K562 (cell line): ENCODE measurements at regions not wholly inside any gene's neighbourhood (a gene's known extent, or its start where the extent isn't known, plus 50 kb on each side); places are given as distances from the start of the nearest gene placed in this dataset.

Source experiments
- ATAC-seq: fragments of 200-7000 bp; cut with Tn5 transposase; 3 replicates; pipeline ENCODE4 v1.9.1; 2020; ENCODE audit warnings: moderate library complexity
- BruUV-seq: library from RNA; stranded (reverse); fragments of 400-500 nt; replicated peaks from 2 replicates; lab custom pipeline; 2021; lab: Mats Ljungman, UMichigan
- CTCF ChIA-PET: fragments of 300-600 bp; formaldehyde crosslinking; extraction: SDS; loops from one replicate; lab custom pipeline; 2021; ENCODE audit warnings: low intra/inter-chr PET ratio; lab: Yijun Ruan, JAX
- POLR2A ChIA-PET: fragments of 300-600, 350-650 bp; sonication (Branson Sonifier 250); formaldehyde crosslinking; extraction: SDS; loops from one replicate; lab custom pipeline; 2021; ENCODE audit warnings: antibody characterized with exemption, inconsistent platforms; lab: Yijun Ruan, JAX
- DNase-seq, 4 experiments: peaks; one replicate each; pipeline versions ENCODE4 v3.0.0 to v3.0.0-alpha.2; 2011 to 2018; ENCODE audit warnings: low spot score in 3 of 4, mixed read lengths in 3 of 4; ENCODE audit errors: extremely low read depth in 1 of 4
- FAIRE-seq: peaks from 2 replicates; lab custom pipeline; 2011; peaks lifted over from hg19 to GRCh38; lab: Jason Lieb, UNC
- H2AFZ ChIP-seq: 2 replicates; pipeline ENCODE4 v1.6.0; 2011; ENCODE audit warnings: low read depth, low read length, control low read depth, inconsistent platforms
- H3K27ac ChIP-seq: fragments of 200-600 bp; 3 replicates; pipeline ENCODE4 v1.8.0; 2011; ENCODE audit warnings: low read depth, mild to moderate bottlenecking, control low read depth, inconsistent platforms, low read length, moderate library complexity, mixed read lengths; ENCODE audit errors: extremely low read depth
- H3K27me3 ChIP-seq, 2 experiments: fragments of 300-600 bp in 1 of 2; 2 replicates in 1 of 2; 3 replicates in 1 of 2; pipeline versions ENCODE4 v1.6.0 to v1.8.0; 2011; ENCODE audit warnings: inconsistent platforms in 2 of 2, low read length in 2 of 2, mild to moderate bottlenecking in 1 of 2, mixed read lengths in 1 of 2, moderate library complexity in 1 of 2; ENCODE audit not compliant: control insufficient read depth in 2 of 2, insufficient read depth in 2 of 2
- H3K36me3 ChIP-seq: fragments of 300-600 bp; 3 replicates; pipeline ENCODE4 v1.8.0; 2011; ENCODE audit warnings: mild to moderate bottlenecking, low read length, inconsistent platforms; ENCODE audit not compliant: control insufficient read depth, insufficient read depth
- H3K4me1 ChIP-seq, 2 experiments: fragments of 200-600 bp in 1 of 2; replicated peaks in 1 of 2; 2 replicates in 1 of 2; 3 replicates in 1 of 2; pipeline versions ENCODE4 v1.5.1 to v1.8.0; 2011; ENCODE audit warnings: inconsistent platforms in 2 of 2, low read length in 2 of 2, mild to moderate bottlenecking in 1 of 2, mixed read lengths in 1 of 2, moderate library complexity in 1 of 2; ENCODE audit not compliant: control insufficient read depth in 2 of 2, insufficient read depth in 2 of 2
- H3K4me2 ChIP-seq: 2 replicates; pipeline ENCODE4 v1.6.1; 2011; ENCODE audit warnings: low read length, control low read depth, inconsistent platforms, mixed read lengths; ENCODE audit not compliant: insufficient read depth
- H3K4me3 ChIP-seq: fragments of 200-600 bp; sonication (generic), shearing (Covaris generic); 2 replicates; pipeline ENCODE4 v1.5.1; 2016; ENCODE audit warnings: control low read depth, inconsistent platforms
- H3K79me2 ChIP-seq: fragments of 200-600 bp; 3 replicates; pipeline ENCODE4 v1.8.0; 2011; ENCODE audit warnings: low read length, inconsistent platforms; ENCODE audit not compliant: control insufficient read depth, insufficient read depth
- H3K9ac ChIP-seq, 2 experiments: 2 replicates each; pipeline versions ENCODE4 v1.6.0 to v1.6.1; 2011; ENCODE audit warnings: low read depth in 2 of 2, low read length in 2 of 2, control low read depth in 1 of 2, inconsistent platforms in 1 of 2, mild to moderate bottlenecking in 1 of 2, mixed read lengths in 1 of 2; ENCODE audit not compliant: insufficient read depth in 1 of 2
- H3K9me1 ChIP-seq: one replicate; pipeline ENCODE4 v1.6.0; 2011; ENCODE audit warnings: inconsistent platforms, mild to moderate bottlenecking, low read length, moderate library complexity; ENCODE audit not compliant: control insufficient read depth, insufficient read depth
- H3K9me3 ChIP-seq: replicated peaks from 2 replicates; pipeline ENCODE4 v1.5.1; 2011; ENCODE audit warnings: low read depth, low read length, inconsistent platforms; ENCODE audit not compliant: control insufficient read depth, insufficient read depth
- H4K20me1 ChIP-seq: replicated peaks from 2 replicates; pipeline ENCODE4 v1.6.1; 2011; ENCODE audit warnings: low read length, inconsistent platforms, mixed read lengths; ENCODE audit not compliant: control insufficient read depth, insufficient read depth
- CBX2 ChIP-seq: fragments of 200-600 bp; sonication (generic); IDR thresholded peaks from one replicate; pipeline ENCODE4 v1.6.1; 2012; ENCODE audit warnings: mild to moderate bottlenecking, low read length, inconsistent platforms; ENCODE audit not compliant: insufficient read depth, poor library complexity, severe bottlenecking
- CBX8 ChIP-seq: fragments of 200-600 bp; sonication (generic); IDR thresholded peaks from 2 replicates; pipeline ENCODE4 v1.6.1; 2012; ENCODE audit warnings: borderline replicate concordance, mixed run types, low read depth, mild to moderate bottlenecking, moderate library complexity, mixed read lengths, low read length, control low read depth, inconsistent platforms; ENCODE audit not compliant: poor library complexity, severe bottlenecking; ENCODE audit errors: extremely low read depth
- EGR1 ChIP-seq: fragments of 450-650 bp; conservative IDR thresholded peaks from 2 replicates; pipeline ENCODE4 v1.6.1; 2017; ENCODE audit warnings: mild to moderate bottlenecking
- HNRNPH1 ChIP-seq: fragments of 200-400 bp; formaldehyde crosslinking; optimal IDR thresholded peaks from 2 replicates; pipeline ENCODE3; 2017; ENCODE audit warnings: low read depth, mild to moderate bottlenecking, low read length, moderate library complexity
- NELFE ChIP-seq: IDR thresholded peaks from 2 replicates; pipeline ENCODE4 v1.6.1; 2011; ENCODE audit warnings: mild to moderate bottlenecking; ENCODE audit not compliant: insufficient read depth, insufficient read length
- PKNOX1 ChIP-seq: fragments of 450-650 bp; IDR thresholded peaks from 2 replicates; pipeline ENCODE4 v1.6.1; 2016
- TEAD4 ChIP-seq, 2 experiments: sonication (generic) in 1 of 2; formaldehyde crosslinking in 1 of 2; IDR thresholded peaks; 2 replicates each; pipeline versions ENCODE4 v1.6.1 to v1.8.0; 2012 to 2022; ENCODE audit warnings: borderline replicate concordance in 1 of 2, inconsistent platforms in 1 of 2, low read length in 1 of 2, mild to moderate bottlenecking in 1 of 2, missing genetic modification reagents in 1 of 2
- USF1 ChIP-seq: sonication (generic); formaldehyde crosslinking; IDR thresholded peaks from 2 replicates; pipeline ENCODE4 v1.9.0; 2022; ENCODE audit warnings: mild to moderate bottlenecking, missing genetic modification reagents
- ZKSCAN8 ChIP-seq: fragments of 200-800 bp; sonication (Bioruptor generic); IDR thresholded peaks from 2 replicates; pipeline ENCODE4 v1.6.1; 2016; ENCODE audit warnings: missing genetic modification characterization, missing compliant biosample characterization
- ZNF232 ChIP-seq: sonication (generic); formaldehyde crosslinking; IDR thresholded peaks from 2 replicates; pipeline ENCODE4 v1.8.0; 2022; ENCODE audit warnings: mild to moderate bottlenecking, missing genetic modification reagents
- ZNF717 ChIP-seq: fragments of 250-450 bp; sonication (Bioruptor Pico); IDR thresholded peaks from 2 replicates; pipeline ENCODE4 v1.5.0; 2021
- WGBS: fragments of 100-300 bp; shearing (Covaris generic); methylation state at CpG from one replicate; pipeline ENCODE4 v1.1.6; 2016; ENCODE audit warnings: low coverage, mixed read lengths; ENCODE audit not compliant: insufficient coverage; ENCODE audit errors: missing lambda C conversion rate; 5-methylcytosine and 5-hydroxymethylcytosine counted together
- in situ Hi-C: fragments of 300-500 bp; cut with MboI; formaldehyde crosslinking; loops from 4 replicates; pipeline ENCODE4 v1.15.0; 2018; ENCODE audit warnings: inconsistent platforms, mixed read lengths
- intact Hi-C: fragments of 100-400 bp; cut with micrococcal nuclease; formaldehyde crosslinking; loops from 2 replicates; pipeline ENCODE4 v1.14.2; 2022
- TF ChIP-seq, protein P1 (sequence below): fragments of 250-450 bp; sonication (Bioruptor Pico); IDR thresholded peaks from 2 replicates; pipeline ENCODE4 v1.4.0; 2020
- TF ChIP-seq, protein P2 (sequence below): fragments of 250-450 bp; sonication (Bioruptor Pico); IDR thresholded peaks from 2 replicates; pipeline ENCODE4 v1.5.1; 2021; ENCODE audit warnings: mild to moderate bottlenecking
- TF ChIP-seq, protein P3 (sequence below): IDR thresholded peaks from 3 replicates; pipeline ENCODE4 v1.6.1; 2011; ENCODE audit warnings: borderline replicate concordance, mild to moderate bottlenecking, moderate library complexity; ENCODE audit not compliant: insufficient read length; ENCODE audit errors: extremely low read depth
- TF ChIP-seq, protein P4 (sequence below): fragments of 250-450 bp; sonication (Bioruptor Pico); IDR thresholded peaks from 2 replicates; pipeline ENCODE4 v1.8.0; 2021; ENCODE audit warnings: moderate library complexity, mild to moderate bottlenecking, inconsistent platforms

- H3K9ac ChIP-seq, result no peak overlapping the region
- H3K36me3 ChIP-seq, result no peaks in the 10 kb centered on the region
- H4K20me1 ChIP-seq, result no peaks in the 10 kb centered on the region
- BruUV-seq, result no TSS peak
- no peak overlapping the region for H3K4me2 ChIP-seq
- no peak for FAIRE-seq
- in situ Hi-C loops, result no loop called here
- H3K9me1 ChIP-seq, result no peaks in the 10 kb centered on the region
- ATAC-seq, result no peak
- intact Hi-C loops, result no loop called here
- POLR2A ChIA-PET, result no interaction called here
- no peak overlapping the region for H2AFZ ChIP-seq
- H3K4me1 ChIP-seq, result no peaks in the 10 kb centered on the region
- no peak overlapping the region for H3K4me3 ChIP-seq
- CTCF ChIA-PET, result no interaction called here
- H3K9me3 ChIP-seq, result no peaks in the 10 kb centered on the region
- DNase-seq, result no peak
- H3K27ac ChIP-seq, result no peak overlapping the region
- H3K79me2 ChIP-seq, result no peaks in the 10 kb centered on the region
- no peaks in the 10 kb centered on the region for H3K27me3 ChIP-seq
- 46% methylated on average over 1 of the region's 1 CpG for WGBS
- no peak for TF ChIP-seq CBX2
- TF ChIP-seq ZNF232, result no peak
- TF ChIP-seq, protein P1, sequence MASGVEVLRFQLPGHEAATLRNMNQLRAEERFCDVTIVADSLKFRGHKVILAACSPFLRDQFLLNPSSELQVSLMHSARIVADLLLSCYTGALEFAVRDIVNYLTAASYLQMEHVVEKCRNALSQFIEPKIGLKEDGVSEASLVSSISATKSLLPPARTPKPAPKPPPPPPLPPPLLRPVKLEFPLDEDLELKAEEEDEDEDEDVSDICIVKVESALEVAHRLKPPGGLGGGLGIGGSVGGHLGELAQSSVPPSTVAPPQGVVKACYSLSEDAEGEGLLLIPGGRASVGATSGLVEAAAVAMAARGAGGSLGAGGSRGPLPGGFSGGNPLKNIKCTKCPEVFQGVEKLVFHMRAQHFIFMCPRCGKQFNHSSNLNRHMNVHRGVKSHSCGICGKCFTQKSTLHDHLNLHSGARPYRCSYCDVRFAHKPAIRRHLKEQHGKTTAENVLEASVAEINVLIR (CRISPR knock-in tag), result no peak
- TF ChIP-seq ZNF717 (CRISPR knock-in tag), result no peak
- no peak for TF ChIP-seq CBX8
- TF ChIP-seq, protein P2, sequence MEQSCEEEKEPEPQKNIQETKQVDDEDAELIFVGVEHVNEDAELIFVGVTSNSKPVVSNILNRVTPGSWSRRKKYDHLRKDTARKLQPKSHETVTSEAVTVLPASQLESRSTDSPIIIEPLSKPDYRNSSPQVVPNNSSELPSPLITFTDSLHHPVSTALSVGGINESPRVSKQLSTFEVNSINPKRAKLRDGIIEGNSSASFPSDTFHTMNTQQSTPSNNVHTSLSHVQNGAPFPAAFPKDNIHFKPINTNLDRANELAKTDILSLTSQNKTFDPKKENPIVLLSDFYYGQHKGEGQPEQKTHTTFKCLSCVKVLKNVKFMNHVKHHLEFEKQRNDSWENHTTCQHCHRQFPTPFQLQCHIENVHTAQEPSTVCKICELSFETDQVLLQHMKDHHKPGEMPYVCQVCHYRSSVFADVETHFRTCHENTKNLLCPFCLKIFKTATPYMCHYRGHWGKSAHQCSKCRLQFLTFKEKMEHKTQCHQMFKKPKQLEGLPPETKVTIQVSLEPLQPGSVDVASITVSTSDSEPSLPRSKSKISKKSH (CRISPR knock-in tag), result no peak
- TF ChIP-seq, protein P3, sequence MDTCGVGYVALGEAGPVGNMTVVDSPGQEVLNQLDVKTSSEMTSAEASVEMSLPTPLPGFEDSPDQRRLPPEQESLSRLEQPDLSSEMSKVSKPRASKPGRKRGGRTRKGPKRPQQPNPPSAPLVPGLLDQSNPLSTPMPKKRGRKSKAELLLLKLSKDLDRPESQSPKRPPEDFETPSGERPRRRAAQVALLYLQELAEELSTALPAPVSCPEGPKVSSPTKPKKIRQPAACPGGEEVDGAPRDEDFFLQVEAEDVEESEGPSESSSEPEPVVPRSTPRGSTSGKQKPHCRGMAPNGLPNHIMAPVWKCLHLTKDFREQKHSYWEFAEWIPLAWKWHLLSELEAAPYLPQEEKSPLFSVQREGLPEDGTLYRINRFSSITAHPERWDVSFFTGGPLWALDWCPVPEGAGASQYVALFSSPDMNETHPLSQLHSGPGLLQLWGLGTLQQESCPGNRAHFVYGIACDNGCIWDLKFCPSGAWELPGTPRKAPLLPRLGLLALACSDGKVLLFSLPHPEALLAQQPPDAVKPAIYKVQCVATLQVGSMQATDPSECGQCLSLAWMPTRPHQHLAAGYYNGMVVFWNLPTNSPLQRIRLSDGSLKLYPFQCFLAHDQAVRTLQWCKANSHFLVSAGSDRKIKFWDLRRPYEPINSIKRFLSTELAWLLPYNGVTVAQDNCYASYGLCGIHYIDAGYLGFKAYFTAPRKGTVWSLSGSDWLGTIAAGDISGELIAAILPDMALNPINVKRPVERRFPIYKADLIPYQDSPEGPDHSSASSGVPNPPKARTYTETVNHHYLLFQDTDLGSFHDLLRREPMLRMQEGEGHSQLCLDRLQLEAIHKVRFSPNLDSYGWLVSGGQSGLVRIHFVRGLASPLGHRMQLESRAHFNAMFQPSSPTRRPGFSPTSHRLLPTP, result no peak
- no peak for TF ChIP-seq EGR1
- TF ChIP-seq USF1 (CRISPR knock-in tag), result no peak
- TF ChIP-seq ZKSCAN8 (CRISPR knock-in tag), result no peak
- TF ChIP-seq HNRNPH1, result no peak
- no peak for TF ChIP-seq TEAD4 (IDR thresholded peaks at IDR 0.05; ENCODE audit: low read length)
- TF ChIP-seq TEAD4 (CRISPR knock-in tag; IDR thresholded peaks at IDR 0.05; ENCODE audit: borderline replicate concordance), result no peak
- TF ChIP-seq PKNOX1, result no peak
- TF ChIP-seq, protein P4, sequence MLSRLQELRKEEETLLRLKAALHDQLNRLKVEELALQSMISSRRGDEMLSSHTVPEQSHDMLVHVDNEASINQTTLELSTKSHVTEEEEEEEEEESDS, result no peak
- TF ChIP-seq NELFE, result no peak
Observed at GRCh38 chr2:195031411-195031810, 625.6 kb upstream of the SLC39A10 start.
